Suprapubic skin (tissue), 3 donors: ENCODE measurements at regions not wholly inside any gene's neighbourhood (a gene's known extent, or its start where the extent isn't known, plus 50 kb on each side); places are given as distances from the start of the nearest gene placed in this dataset.

Experiments
- CTCF ChIP-seq, 2 donors: fragments of 200-600 bp in 1 of 2; fragments of 450-650 bp in 1 of 2; sonication (generic) in 1 of 2; IDR thresholded peaks; one replicate each; pipeline ENCODE4 v1.5.1; 2016 to 2019; ENCODE audit warnings: antibody characterized with exemption in 2 of 2, mild to moderate bottlenecking in 1 of 2, moderate library complexity in 1 of 2
- POLR2AphosphoS5 ChIP-seq, 3 donors: sonication (generic); formaldehyde crosslinking; IDR thresholded peaks; one replicate each; pipeline ENCODE4 v1.6.1; 2017; ENCODE audit warnings: antibody characterized with exemption in 3 of 3

GRCh38 chr9:79155308-79155707 lies 416.5 kb upstream of the TLE4 start:
- TF ChIP-seq CTCF (IDR thresholded peaks at IDR 0.05), result no peak
- TF ChIP-seq POLR2AphosphoS5 (IDR thresholded peaks at IDR 0.05), result no peak
